SK-N-SH (cell line): ENCODE measurements at regions not wholly inside any gene's neighbourhood (a gene's known extent, or its start where the extent isn't known, plus 50 kb on each side); places are given as distances from the start of the nearest gene placed in this dataset.

ENCODE experiments used
- CTCF ChIA-PET: fragments of 300-600, 350-600 bp; formaldehyde crosslinking; extraction: SDS; loops from one replicate; lab custom pipeline; 2021; lab: Yijun Ruan, JAX
- POLR2A ChIA-PET: fragments of 350-600 bp; sonication (Branson Sonifier 250); formaldehyde crosslinking; extraction: SDS; loops from one replicate; lab custom pipeline; 2020; ENCODE audit warnings: antibody characterized with exemption, inconsistent platforms; lab: Yijun Ruan, JAX
- DNase-seq: peaks from one replicate; pipeline ENCODE4 v3.0.0; 2012
- H2AFZ ChIP-seq: fragments of 200-600 bp; sonication (generic); 2 replicates; pipeline ENCODE4 v1.8.1; 2016; ENCODE audit warnings: antibody characterized with exemption, mild to moderate bottlenecking, low read depth
- H3F3A ChIP-seq: fragments of 200-600 bp; sonication (generic); replicated peaks from 2 replicates; pipeline ENCODE3; 2016; ENCODE audit warnings: antibody characterized with exemption, mild to moderate bottlenecking; ENCODE audit not compliant: insufficient read depth
- H3K27ac ChIP-seq, 2 experiments: fragments of 200-500 bp in 1 of 2; fragments of 200-600 bp in 1 of 2; sonication (Bioruptor generic) in 1 of 2; sonication (generic), shearing (Covaris generic) in 1 of 2; 2 replicates each; pipeline versions ENCODE4 v1.5.1 to v1.6.1; 2014 to 2016; ENCODE audit warnings: low read depth in 2 of 2, inconsistent platforms in 1 of 2, low read length in 1 of 2, mild to moderate bottlenecking in 1 of 2, mixed read lengths in 1 of 2
- H3K27me3 ChIP-seq: fragments of 200-600 bp; sonication (generic), shearing (Covaris generic); 2 replicates; pipeline ENCODE4 v1.6.1; 2016; ENCODE audit warnings: mixed run types; ENCODE audit not compliant: insufficient read depth
- H3K36me3 ChIP-seq, 2 experiments: fragments of 200-500 bp in 1 of 2; fragments of 200-600 bp in 1 of 2; sonication (Bioruptor generic) in 1 of 2; sonication (generic) in 1 of 2; replicated peaks in 1 of 2; 2 replicates each; pipeline versions ENCODE3 to v1.5.1; 2014 to 2016; ENCODE audit warnings: low read length in 1 of 2, mild to moderate bottlenecking in 1 of 2; ENCODE audit not compliant: insufficient read depth in 2 of 2, control insufficient read depth in 1 of 2
- H3K4me1 ChIP-seq, 2 experiments: fragments of 200-500 bp in 1 of 2; fragments of 200-600 bp in 1 of 2; sonication (Bioruptor generic) in 1 of 2; sonication (generic), shearing (Covaris generic) in 1 of 2; 2 replicates each; pipeline versions ENCODE4 v1.5.1 to v1.6.1; 2014 to 2016; ENCODE audit warnings: low read depth in 1 of 2, low read length in 1 of 2, mixed run types in 1 of 2; ENCODE audit not compliant: insufficient read depth in 2 of 2, control insufficient read depth in 1 of 2
- H3K4me2 ChIP-seq: fragments of 200-600 bp; sonication (generic), shearing (Covaris generic); 2 replicates; pipeline ENCODE4 v1.6.1; 2017; ENCODE audit warnings: mixed run types
- H3K4me3 ChIP-seq, 2 experiments: fragments of 200-500 bp in 1 of 2; fragments of 200-600 bp in 1 of 2; sonication (Bioruptor generic) in 1 of 2; sonication (generic), shearing (Covaris generic) in 1 of 2; 2 replicates each; pipeline versions ENCODE4 v1.5.1 to v1.8.1; 2014 to 2016; ENCODE audit warnings: low read depth in 2 of 2, inconsistent platforms in 1 of 2, low read length in 1 of 2, mild to moderate bottlenecking in 1 of 2, mixed read lengths in 1 of 2, moderate library complexity in 1 of 2
- H3K79me2 ChIP-seq: fragments of 200-600 bp; sonication (generic); 2 replicates; pipeline ENCODE4 v1.8.1; 2017; ENCODE audit warnings: mild to moderate bottlenecking; ENCODE audit not compliant: insufficient read depth
- H3K9ac ChIP-seq: fragments of 200-600 bp; sonication (generic); 2 replicates; pipeline ENCODE4 v1.6.1; 2017; ENCODE audit warnings: mixed run types
- H3K9me2 ChIP-seq: fragments of 200-600 bp; sonication (generic); 2 replicates; pipeline ENCODE4 v1.6.1; 2017; ENCODE audit warnings: mixed run types
- H3K9me3 ChIP-seq: fragments of 200-600 bp; sonication (generic); 2 replicates; pipeline ENCODE4 v1.6.1; 2017; ENCODE audit warnings: mixed run types, mild to moderate bottlenecking, moderate library complexity
- H4K20me1 ChIP-seq: fragments of 200-600 bp; sonication (generic); 2 replicates; pipeline ENCODE4 v1.6.1; 2017; ENCODE audit warnings: mild to moderate bottlenecking, mixed run types; ENCODE audit not compliant: insufficient read depth
- ELF1 ChIP-seq: IDR thresholded peaks from 2 replicates; pipeline ENCODE4 v1.4.0; 2012
- EP300 ChIP-seq, 2 experiments: IDR thresholded peaks; 2 replicates each; pipeline versions ENCODE4 v1.4.0 to v1.6.1; 2012; ENCODE audit warnings: borderline replicate concordance in 1 of 2, low read depth in 1 of 2, low read length in 1 of 2
- FOXM1 ChIP-seq: IDR thresholded peaks from 2 replicates; pipeline ENCODE4 v1.4.0; 2012; ENCODE audit warnings: low read depth, mild to moderate bottlenecking
- GATA2 ChIP-seq: sonication (generic); formaldehyde crosslinking; IDR thresholded peaks from 2 replicates; pipeline ENCODE4 v1.5.0; 2020; ENCODE audit warnings: mild to moderate bottlenecking, missing genetic modification reagents
- JUND ChIP-seq: IDR thresholded peaks from 2 replicates; pipeline ENCODE4 v1.4.0; 2012
- NRF1 ChIP-seq: IDR thresholded peaks from 2 replicates; pipeline ENCODE4 v1.6.1; 2012; ENCODE audit warnings: low read depth, mild to moderate bottlenecking, low read length
- RFX5 ChIP-seq: IDR thresholded peaks from 2 replicates; pipeline ENCODE4 v1.6.1; 2012; ENCODE audit warnings: mild to moderate bottlenecking, improper control_type of control experiment, low read length
- RXRA ChIP-seq: IDR thresholded peaks from 2 replicates; pipeline ENCODE4 v1.4.0; 2012; ENCODE audit warnings: low read depth, mild to moderate bottlenecking, borderline replicate concordance
- SIN3A ChIP-seq: IDR thresholded peaks from 2 replicates; pipeline ENCODE4 v1.6.1; 2012; ENCODE audit warnings: low read depth, mild to moderate bottlenecking, low read length, moderate library complexity, borderline replicate concordance
- SMC3 ChIP-seq: IDR thresholded peaks from 2 replicates; pipeline ENCODE4 v1.6.1; 2012; ENCODE audit warnings: low read depth, low read length, improper control_type of control experiment
- TCF12 ChIP-seq: IDR thresholded peaks from 2 replicates; pipeline ENCODE4 v1.4.0; 2012
- TEAD4 ChIP-seq: IDR thresholded peaks from 2 replicates; pipeline ENCODE4 v1.4.0; 2012; ENCODE audit warnings: mild to moderate bottlenecking, borderline replicate concordance; ENCODE audit not compliant: insufficient read depth
- YY1 ChIP-seq: IDR thresholded peaks from 2 replicates; pipeline ENCODE4 v1.4.0; 2012; ENCODE audit warnings: low read depth, mild to moderate bottlenecking
- WGBS: methylation state at CpG from one replicate; pipeline ENCODE4 v1.1.6; 2017; ENCODE audit warnings: low lambda C conversion rate; 5-methylcytosine and 5-hydroxymethylcytosine counted together
- TF ChIP-seq, protein P1 (sequence below): fragments of 150-350 bp; IDR thresholded peaks from 2 replicates; pipeline ENCODE4 v1.6.1; 2016; ENCODE audit warnings: mild to moderate bottlenecking, low read depth, low read length
- TF ChIP-seq, protein P2 (sequence below): IDR thresholded peaks from 2 replicates; pipeline ENCODE4; 2012
- TF ChIP-seq, protein P3 (sequence below): fragments of 200-600 bp; sonication (generic); IDR thresholded peaks from 2 replicates; pipeline ENCODE4 v1.6.1; 2017; ENCODE audit warnings: antibody characterized with exemption, mild to moderate bottlenecking, moderate library complexity
- TF ChIP-seq, protein P4 (sequence below): IDR thresholded peaks from 2 replicates; pipeline ENCODE4 v1.6.1; 2012; ENCODE audit warnings: mild to moderate bottlenecking, low read depth, low read length, moderate library complexity
- TF ChIP-seq, protein P5 (sequence below): IDR thresholded peaks from 2 replicates; pipeline ENCODE4 v1.4.0; 2012; ENCODE audit warnings: low read depth, borderline replicate concordance

DNA sequence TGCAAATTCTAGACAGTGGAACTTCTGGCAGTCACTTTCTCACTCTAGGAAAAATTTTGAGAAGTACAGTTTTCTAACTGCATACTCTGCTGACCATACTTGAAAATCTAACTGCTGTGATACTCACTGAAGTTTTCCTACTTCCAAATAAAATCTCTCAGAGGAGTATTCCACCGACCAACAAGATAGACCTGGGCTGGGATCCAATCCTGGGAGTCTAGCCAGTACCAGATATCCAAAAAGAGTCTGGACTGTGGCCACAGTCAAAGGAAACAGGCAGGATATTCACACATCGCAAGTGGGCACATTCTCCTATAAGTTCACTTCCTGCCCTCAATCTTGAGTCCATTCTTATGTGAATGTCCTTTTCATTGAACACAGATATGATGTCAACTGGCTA, 1138.7 kb upstream of the PCDH7 start:
- CTCF ChIA-PET: no interaction called here
- Histone ChIP-seq H3K9ac (no peak overlapping the region), H3K4me1 (no peaks in the 10 kb centered on the region)

More for the DNA sequence above, 1138.7 kb upstream of the PCDH7 start:
- H3K4me3 ChIP-seq: no peak overlapping the region
- no peak overlapping the region for H2AFZ ChIP-seq
- H3K27ac ChIP-seq: no peak overlapping the region
- no peaks in the 10 kb centered on the region for H3K36me3 ChIP-seq
- no peaks in the 10 kb centered on the region for H3K79me2 ChIP-seq
- POLR2A ChIA-PET: no interaction called here
- TF ChIP-seq NRF1 (no peak), RXRA (no peak), GATA2 (CRISPR knock-in tag) (no peak), SMC3 (no peak), YY1 (no peak), RFX5 (no peak), EP300 (IDR thresholded peaks at IDR 0.05; ENCODE audit: borderline replicate concordance in 1 of 2, low read depth in 1 of 2, low read length in 1 of 2) (no peak), TCF12 (no peak), FOXM1 (no peak), TEAD4 (no peak), JUND (no peak), SIN3A (no peak), ELF1 (no peak)
- TF ChIP-seq, protein P1, sequence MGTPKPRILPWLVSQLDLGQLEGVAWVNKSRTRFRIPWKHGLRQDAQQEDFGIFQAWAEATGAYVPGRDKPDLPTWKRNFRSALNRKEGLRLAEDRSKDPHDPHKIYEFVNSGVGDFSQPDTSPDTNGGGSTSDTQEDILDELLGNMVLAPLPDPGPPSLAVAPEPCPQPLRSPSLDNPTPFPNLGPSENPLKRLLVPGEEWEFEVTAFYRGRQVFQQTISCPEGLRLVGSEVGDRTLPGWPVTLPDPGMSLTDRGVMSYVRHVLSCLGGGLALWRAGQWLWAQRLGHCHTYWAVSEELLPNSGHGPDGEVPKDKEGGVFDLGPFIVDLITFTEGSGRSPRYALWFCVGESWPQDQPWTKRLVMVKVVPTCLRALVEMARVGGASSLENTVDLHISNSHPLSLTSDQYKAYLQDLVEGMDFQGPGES: no peak
- TF ChIP-seq, protein P2, sequence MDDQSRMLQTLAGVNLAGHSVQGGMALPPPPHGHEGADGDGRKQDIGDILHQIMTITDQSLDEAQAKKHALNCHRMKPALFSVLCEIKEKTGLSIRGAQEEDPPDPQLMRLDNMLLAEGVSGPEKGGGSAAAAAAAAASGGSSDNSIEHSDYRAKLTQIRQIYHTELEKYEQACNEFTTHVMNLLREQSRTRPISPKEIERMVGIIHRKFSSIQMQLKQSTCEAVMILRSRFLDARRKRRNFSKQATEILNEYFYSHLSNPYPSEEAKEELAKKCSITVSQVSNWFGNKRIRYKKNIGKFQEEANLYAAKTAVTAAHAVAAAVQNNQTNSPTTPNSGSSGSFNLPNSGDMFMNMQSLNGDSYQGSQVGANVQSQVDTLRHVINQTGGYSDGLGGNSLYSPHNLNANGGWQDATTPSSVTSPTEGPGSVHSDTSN: no peak
- TF ChIP-seq, protein P3, sequence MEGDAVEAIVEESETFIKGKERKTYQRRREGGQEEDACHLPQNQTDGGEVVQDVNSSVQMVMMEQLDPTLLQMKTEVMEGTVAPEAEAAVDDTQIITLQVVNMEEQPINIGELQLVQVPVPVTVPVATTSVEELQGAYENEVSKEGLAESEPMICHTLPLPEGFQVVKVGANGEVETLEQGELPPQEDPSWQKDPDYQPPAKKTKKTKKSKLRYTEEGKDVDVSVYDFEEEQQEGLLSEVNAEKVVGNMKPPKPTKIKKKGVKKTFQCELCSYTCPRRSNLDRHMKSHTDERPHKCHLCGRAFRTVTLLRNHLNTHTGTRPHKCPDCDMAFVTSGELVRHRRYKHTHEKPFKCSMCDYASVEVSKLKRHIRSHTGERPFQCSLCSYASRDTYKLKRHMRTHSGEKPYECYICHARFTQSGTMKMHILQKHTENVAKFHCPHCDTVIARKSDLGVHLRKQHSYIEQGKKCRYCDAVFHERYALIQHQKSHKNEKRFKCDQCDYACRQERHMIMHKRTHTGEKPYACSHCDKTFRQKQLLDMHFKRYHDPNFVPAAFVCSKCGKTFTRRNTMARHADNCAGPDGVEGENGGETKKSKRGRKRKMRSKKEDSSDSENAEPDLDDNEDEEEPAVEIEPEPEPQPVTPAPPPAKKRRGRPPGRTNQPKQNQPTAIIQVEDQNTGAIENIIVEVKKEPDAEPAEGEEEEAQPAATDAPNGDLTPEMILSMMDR: no peak
- TF ChIP-seq, protein P4, sequence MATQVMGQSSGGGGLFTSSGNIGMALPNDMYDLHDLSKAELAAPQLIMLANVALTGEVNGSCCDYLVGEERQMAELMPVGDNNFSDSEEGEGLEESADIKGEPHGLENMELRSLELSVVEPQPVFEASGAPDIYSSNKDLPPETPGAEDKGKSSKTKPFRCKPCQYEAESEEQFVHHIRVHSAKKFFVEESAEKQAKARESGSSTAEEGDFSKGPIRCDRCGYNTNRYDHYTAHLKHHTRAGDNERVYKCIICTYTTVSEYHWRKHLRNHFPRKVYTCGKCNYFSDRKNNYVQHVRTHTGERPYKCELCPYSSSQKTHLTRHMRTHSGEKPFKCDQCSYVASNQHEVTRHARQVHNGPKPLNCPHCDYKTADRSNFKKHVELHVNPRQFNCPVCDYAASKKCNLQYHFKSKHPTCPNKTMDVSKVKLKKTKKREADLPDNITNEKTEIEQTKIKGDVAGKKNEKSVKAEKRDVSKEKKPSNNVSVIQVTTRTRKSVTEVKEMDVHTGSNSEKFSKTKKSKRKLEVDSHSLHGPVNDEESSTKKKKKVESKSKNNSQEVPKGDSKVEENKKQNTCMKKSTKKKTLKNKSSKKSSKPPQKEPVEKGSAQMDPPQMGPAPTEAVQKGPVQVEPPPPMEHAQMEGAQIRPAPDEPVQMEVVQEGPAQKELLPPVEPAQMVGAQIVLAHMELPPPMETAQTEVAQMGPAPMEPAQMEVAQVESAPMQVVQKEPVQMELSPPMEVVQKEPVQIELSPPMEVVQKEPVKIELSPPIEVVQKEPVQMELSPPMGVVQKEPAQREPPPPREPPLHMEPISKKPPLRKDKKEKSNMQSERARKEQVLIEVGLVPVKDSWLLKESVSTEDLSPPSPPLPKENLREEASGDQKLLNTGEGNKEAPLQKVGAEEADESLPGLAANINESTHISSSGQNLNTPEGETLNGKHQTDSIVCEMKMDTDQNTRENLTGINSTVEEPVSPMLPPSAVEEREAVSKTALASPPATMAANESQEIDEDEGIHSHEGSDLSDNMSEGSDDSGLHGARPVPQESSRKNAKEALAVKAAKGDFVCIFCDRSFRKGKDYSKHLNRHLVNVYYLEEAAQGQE: no peak
- TF ChIP-seq, protein P5, sequence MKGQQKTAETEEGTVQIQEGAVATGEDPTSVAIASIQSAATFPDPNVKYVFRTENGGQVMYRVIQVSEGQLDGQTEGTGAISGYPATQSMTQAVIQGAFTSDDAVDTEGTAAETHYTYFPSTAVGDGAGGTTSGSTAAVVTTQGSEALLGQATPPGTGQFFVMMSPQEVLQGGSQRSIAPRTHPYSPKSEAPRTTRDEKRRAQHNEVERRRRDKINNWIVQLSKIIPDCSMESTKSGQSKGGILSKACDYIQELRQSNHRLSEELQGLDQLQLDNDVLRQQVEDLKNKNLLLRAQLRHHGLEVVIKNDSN: no peak
- TF ChIP-seq, all 33 proteins: peak for 0
- no peak for DNase-seq
- Histone ChIP-seq H3K9me2 (no peaks in the 10 kb centered on the region), H3K4me2 (no peak overlapping the region), H3K9me3 (no peaks in the 10 kb centered on the region), H4K20me1 (no peaks in the 10 kb centered on the region), H3F3A (no peaks in the 10 kb centered on the region), H3K27me3 (no peaks in the 10 kb centered on the region)
- 7% methylated on average over 2 of the region's 2 CpGs for WGBS
